ENCODE measurements at regions not wholly inside any gene's neighbourhood (a gene's known extent, or its start where the extent isn't known, plus 50 kb on each side); places are given as distances from the start of the nearest gene placed in this dataset.
"Not testable (repeated sequence)": the region's sequence is repeated elsewhere in the genome, so short reads cannot be mapped to it uniquely, and the experiment has no call there.

DNA sequence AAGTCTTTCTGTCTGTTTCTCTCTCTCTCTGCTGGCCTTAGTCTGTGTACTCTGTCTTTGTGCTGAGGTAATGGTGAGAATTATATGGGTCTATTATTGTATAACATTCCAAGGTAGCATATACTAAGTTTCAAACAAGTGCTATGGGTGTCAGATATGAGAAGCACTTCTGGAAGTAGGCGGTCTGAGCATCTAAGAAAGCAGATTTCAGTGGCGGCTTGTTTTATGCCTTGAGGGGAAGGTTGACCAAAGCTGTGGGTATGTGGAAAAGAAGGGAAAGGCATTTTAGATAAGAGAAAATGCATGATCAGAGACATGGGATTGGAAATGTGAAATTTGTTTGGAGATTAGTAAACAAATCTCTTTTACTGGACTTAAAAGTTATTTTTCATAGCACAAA, 348.5 kb downstream of the RFC3 start:
- DNase-seq (ENCODE audit: low spot score): no peak

GRCh38 chr13:34167347-34167746, 349.4 kb downstream of the RFC3 start:
- DNase-seq (ENCODE audit: low spot score): no peak

GRCh38 chr13:34172048-34172447, 354.1 kb downstream of the RFC3 start:
- DNase-seq (ENCODE audit: low spot score): no peak

GRCh38 chr13:34174671-34175145, 356.8 kb downstream of the RFC3 start:
- no peak for DNase-seq (ENCODE audit: low spot score)

- no peak for DNase-seq (ENCODE audit: low spot score)
Measured at GRCh38 chr13:34175551-34175950, 357.6 kb downstream of the RFC3 start.

- no peak for DNase-seq (ENCODE audit: low spot score)
Measured at GRCh38 chr13:34176633-34177032, 358.7 kb downstream of the RFC3 start.

DNA sequence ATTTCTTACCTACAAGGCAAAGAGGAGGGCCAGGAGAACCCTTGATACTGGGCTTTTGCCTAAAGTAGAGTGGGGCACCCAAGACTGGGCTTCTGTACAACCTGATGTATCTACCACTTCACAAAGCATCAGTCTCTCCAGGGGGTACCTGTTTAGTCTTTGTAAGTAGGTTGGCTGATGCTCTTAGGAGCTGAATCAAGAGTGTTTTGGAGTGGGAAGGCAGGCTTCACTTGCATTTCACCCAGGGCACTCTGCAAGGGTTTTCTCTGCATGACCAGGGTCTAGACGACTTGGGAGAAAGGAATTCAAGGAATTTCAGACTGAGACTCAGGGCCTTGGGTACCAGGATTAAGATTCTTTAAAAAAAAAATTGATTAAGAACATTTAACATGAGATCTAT, 361.5 kb downstream of the RFC3 start:
- no peak for DNase-seq (ENCODE audit: low spot score)

GRCh38 chr13:34179927-34180326, 362.0 kb downstream of the RFC3 start:
- no peak for DNase-seq (ENCODE audit: low spot score)

- not testable (repeated sequence) for DNase-seq (ENCODE audit: low spot score)
Measured at GRCh38 chr13:34181256-34181655, 363.3 kb downstream of the RFC3 start.

DNA sequence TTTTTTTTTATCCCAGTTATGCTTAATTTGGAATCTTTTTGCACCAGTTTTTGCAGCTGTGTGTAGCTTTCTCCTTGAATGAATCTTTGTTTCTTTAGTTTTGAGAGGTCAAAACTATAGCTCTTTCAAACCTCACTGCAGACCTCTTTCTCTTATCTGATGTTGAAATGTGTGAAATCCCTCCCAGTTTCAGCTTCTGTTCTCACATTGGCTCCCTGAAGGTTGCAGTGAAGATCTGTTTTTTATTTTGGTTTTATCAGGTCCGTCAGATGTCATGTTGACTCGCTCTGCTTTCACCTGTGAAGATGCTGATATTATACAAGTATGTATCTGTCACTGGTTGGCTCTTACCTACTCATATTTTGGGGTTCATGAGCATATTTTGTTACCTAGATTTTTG, 372.0 kb downstream of the RFC3 start:
- no peak for DNase-seq (ENCODE audit: low spot score)

- DNase-seq (ENCODE audit: low spot score): no peak
Measured at GRCh38 chr13:34201050-34201913, 383.3 kb downstream of the RFC3 start.

DNA sequence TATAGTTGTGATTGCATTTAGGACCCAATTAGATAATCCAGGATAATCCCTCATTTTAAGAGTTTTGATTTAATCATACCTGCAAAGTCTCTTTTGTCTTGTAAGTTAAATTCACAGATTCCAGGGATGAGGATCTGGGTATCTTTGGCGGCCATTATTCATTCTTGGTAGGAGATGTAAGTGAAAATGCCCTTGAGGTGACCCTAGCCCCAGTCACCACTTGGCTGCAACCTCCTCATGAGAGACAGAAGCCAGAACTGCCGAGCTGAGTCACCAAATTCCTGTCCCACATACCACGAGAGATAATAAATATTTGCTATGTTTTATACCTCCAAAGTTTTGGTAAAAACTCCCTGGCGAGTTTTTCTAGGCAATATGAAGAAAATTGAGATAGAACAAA, 389.4 kb downstream of the RFC3 start:
- DNase-seq (ENCODE audit: low spot score): no peak

GRCh38 chr13:34207872-34208271, 389.9 kb downstream of the RFC3 start:
- no peak for DNase-seq (ENCODE audit: low spot score)

GRCh38 chr13:34208336-34208735, 390.4 kb downstream of the RFC3 start:
- no peak for DNase-seq (ENCODE audit: low spot score)

DNA sequence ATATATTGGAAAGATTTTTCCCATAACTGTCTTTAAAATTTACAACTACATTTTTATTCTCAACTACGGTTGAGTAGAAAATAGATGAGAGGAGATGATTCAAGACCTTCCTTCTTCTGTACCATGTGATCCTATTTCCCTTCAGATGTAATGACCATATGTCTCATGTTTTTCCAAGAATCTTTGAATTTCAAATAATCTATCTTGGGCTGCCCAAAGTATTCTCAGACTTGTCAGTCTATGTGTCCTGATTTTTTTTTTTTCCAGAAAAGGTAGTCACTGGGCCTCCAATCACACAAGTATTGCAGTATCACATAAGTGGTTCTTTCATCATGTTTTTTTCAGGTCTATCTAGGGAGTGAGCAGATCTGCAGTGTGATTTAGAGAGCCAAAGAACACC, 392.4 kb downstream of the RFC3 start:
- no peak for DNase-seq (ENCODE audit: low spot score)

DNA sequence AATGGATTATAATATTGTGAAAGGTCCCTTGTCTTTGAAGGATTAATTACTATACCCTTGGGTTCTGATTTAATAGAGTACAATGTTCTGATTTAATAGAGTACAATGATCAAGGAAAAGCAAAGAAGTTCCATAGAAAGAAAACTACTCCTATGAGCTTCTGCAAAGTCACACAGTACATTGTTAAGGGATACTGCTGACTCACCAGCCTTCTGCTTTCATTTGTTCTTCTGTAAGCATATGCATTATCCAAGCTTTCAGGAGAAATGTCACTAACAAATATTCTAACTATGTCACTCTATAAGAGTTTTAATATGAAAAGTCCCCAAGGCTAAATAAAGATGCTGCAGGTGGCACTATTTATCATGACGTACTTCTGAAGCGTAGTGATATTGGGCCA, 396.7 kb downstream of the RFC3 start:
- no peak for DNase-seq (ENCODE audit: low spot score)

DNA sequence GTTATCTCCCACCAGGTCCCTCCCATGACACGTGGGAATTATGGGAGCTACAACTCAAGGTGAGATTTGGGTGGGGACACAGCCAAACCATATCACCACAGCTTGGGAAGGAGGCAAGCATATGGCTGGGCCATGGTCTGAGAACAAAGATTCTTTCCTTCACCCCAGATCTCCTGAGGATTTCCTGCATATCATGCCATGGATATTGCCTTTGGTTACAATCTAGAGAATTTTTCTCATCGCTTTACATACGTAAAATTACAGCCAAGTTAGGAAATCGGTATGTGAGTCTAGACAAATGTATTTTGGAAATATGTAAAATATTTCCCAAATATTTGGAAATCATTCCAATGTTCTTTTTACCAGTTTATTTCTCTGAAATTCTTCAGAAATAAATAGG, 398.3 kb downstream of the RFC3 start:
- no peak for DNase-seq (ENCODE audit: low spot score)

DNA sequence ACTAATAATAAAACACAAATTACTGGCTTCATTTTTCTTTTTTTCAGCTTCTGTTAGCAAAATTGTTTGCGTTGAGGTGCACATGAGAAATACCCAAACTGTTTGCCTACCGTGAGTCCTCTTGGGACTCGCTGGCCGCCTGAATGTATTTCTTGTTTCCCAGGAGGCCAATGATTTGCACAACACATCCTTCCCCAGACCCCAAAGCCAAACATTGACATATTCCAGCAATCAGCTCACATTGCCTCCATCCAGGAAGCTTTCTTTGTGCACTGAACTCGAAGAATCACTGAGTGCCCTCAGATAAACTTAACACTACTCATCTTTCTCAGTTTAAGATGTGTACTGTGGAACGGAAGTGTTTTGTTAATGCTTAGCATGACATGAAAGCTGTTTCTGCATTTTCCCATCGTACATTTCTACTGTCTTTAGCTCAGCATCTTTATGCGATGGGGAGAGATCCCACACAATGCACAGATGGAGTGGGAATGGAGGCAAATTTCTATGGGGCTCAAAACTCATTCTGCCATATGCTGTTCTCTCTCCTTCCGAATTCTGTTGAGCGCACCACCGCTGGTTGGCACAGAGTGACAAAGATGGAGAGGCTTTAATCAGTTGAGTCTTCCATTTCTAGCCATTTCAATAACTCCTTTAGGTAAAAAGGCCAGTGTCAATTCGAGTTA, 399.5 kb downstream of the RFC3 start:
- no peak for DNase-seq (ENCODE audit: low spot score)

- DNase-seq (ENCODE audit: low spot score): no peak
Measured at GRCh38 chr13:34223984-34224383, 406.0 kb downstream of the RFC3 start.

DNA sequence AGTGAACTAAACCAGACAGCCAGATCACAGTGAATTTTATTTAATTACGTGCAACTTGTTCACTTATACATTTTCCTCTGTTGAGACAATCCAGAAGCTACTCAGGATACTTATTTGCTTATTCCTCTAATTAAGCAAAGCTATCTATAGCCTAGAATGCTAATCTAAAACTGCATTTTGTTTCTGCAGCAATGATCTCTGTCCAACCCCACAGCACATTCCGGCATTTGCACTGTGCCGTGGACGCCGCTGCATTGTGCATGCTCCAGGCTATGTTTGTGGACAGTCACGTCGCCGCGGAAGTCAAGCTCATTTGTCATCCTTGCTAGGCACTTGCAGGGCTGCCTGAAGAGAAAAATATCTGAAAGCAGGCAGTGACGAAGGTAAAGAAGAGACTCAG, 406.9 kb downstream of the RFC3 start:
- no peak for DNase-seq (ENCODE audit: low spot score)

DNA sequence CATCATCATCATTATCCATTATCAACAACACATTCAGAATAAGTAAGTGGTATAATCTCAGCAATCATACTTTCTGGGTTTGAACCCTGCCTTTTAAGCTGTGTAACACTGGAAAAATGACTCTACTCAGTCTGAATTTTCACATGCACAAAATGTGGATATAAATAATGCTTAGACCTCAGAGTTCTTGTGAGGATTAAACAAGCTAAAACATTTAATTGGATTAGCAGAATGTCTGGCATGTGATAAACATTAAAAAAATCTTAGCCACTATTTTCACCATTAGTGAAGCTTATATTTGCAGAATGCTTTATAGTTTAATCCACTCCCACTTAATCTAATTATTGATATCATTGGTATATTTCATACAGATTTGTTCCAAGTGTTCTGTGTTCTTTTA, 412.3 kb downstream of the RFC3 start:
- DNase-seq (ENCODE audit: low spot score): no peak

GRCh38 chr13:34241332-34241731, 423.4 kb downstream of the RFC3 start:
- no peak for DNase-seq (ENCODE audit: low spot score)

DNA sequence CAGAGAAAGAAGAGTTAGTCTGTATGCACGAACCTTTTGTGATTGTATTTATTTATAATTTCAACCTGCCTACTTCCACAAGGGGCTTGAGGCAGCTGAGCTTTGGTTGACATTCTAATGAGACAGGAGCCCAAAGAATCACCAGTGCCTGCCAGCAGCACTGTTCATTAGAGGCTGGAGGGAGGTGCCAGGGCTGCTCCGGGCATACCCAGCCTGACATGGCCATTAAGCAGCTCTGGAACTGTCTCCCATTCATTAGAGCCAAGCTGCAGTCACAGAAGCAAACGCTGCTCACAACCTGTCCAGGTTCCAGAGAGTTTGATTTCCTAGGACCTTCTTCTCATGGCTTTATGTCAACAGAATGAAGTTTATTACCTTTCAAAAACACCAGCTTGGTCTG, 425.5 kb downstream of the RFC3 start:
- DNase-seq (ENCODE audit: low spot score): no peak

DNA sequence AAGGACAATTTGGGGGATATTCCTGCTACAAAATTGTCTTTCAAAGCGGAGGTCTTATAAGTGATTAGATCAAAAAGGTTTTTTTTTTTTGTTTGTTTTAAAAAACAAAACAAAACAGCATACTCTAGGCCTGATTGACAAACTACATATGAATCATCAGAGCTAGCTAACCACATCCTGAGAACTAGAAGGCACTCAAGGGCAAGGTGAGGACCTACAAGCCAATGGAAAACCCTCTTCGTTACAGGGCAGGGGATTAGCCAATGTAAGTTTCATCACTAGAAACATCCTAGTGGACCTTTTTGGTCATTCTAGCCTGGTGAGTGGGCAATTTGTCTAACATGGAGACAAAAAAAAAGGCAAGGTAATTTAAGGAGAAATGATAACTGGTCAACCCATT, 428.6 kb downstream of the RFC3 start:
- DNase-seq (ENCODE audit: low spot score): no peak
